ENCODE measurements at regions not wholly inside any gene's neighbourhood (a gene's known extent, or its start where the extent isn't known, plus 50 kb on each side); places are given as distances from the start of the nearest gene placed in this dataset.

GRCh38 chrX:4841216-4841745 lies 1127.8 kb upstream of the PRKX start:
- Histone ChIP-seq H3K27me3 (replicated peaks in 1 of 2; ENCODE audit: control insufficient read depth in 2 of 2, insufficient read depth in 2 of 2, low read length in 1 of 2) (no peaks in the 10 kb centered on the region), H3K9ac (ENCODE audit: control insufficient read depth, insufficient read depth, low read length) (no peak overlapping the region), H2AFZ (ENCODE audit: control insufficient read depth, low read depth, low read length) (no peak overlapping the region), H3K27ac (ENCODE audit: control insufficient read depth, insufficient read depth) (no peak overlapping the region), H3K9me3 (replicated peaks; ENCODE audit: control insufficient read depth, insufficient read depth, low read length) (no peaks in the 10 kb centered on the region), H3K4me1 (ENCODE audit: control insufficient read depth, insufficient read depth, low read length) (no peaks in the 10 kb centered on the region), H4K20me1 (ENCODE audit: control insufficient read depth, insufficient read depth) (no peaks in the 10 kb centered on the region), H3K4me2 (ENCODE audit: control insufficient read depth, insufficient read depth) (no peak overlapping the region), H3K36me3 (ENCODE audit: control insufficient read depth in 2 of 2, insufficient read depth in 2 of 2, low read length in 1 of 2) (no peaks in the 10 kb centered on the region), H3K4me3 (no peak overlapping the region), H3K79me2 (ENCODE audit: control insufficient read depth, insufficient read depth, low read length) (no peaks in the 10 kb centered on the region)
- DNase-seq (ENCODE audit: low read depth, low spot score) (no peak), FAIRE-seq (no peak), ATAC-seq (no peak)
- TF ChIP-seq STAT1 (conservative IDR thresholded peaks at IDR 0.05) (no peak), EP300 (IDR thresholded peaks at IDR 0.05; ENCODE audit: borderline replicate concordance in 1 of 2, control insufficient read depth in 1 of 2, low read depth in 2 of 2, low read length in 2 of 2) (no peak), IRF5 (IDR thresholded peaks at IDR 0.05; ENCODE audit: borderline replicate concordance) (no peak), SMARCA5 (IDR thresholded peaks at IDR 0.05) (no peak), ELK1 (IDR thresholded peaks at IDR 0.05; ENCODE audit: low read depth, low read length) (no peak), HSF1 (IDR thresholded peaks at IDR 0.05; ENCODE audit: low read depth, low read length) (no peak), LARP7 (IDR thresholded peaks at IDR 0.05) (no peak), SRF (IDR thresholded peaks at IDR 0.05; ENCODE audit: low read depth in 2 of 2, low read length in 2 of 2) (no peak), KDM1A (IDR thresholded peaks at IDR 0.05; ENCODE audit: borderline replicate concordance) (no peak)
- POLR2A ChIA-PET, result no interaction called here
- RAD21 ChIA-PET (ENCODE audit: unreplicated experiment), result no interaction called here
- CTCF ChIA-PET, result no interaction called here
- intact Hi-C loops (cut with micrococcal nuclease; ENCODE audit: unreplicated experiment) (no loop called here), in situ Hi-C loops (cut with MboI) (no loop called here)
- no TSS peak for BruUV-seq (replicated peaks)
- WGBS (ENCODE audit: insufficient coverage, insufficient replicate concordance, low lambda C conversion rate, missing lambda C conversion rate), result 0% methylated on average over 2 of the region's 2 CpGs
- SMC1A ChIA-PET (ENCODE audit: uncharacterized antibody, unreplicated experiment), result no interaction called here

Measured in GM12878 (cell line).